GM12874 (cell line): ENCODE measurements at regions not wholly inside any gene's neighbourhood (a gene's known extent, or its start where the extent isn't known, plus 50 kb on each side); places are given as distances from the start of the nearest gene placed in this dataset.

Experiments
- TF ChIP-seq, protein P1 (sequence below): IDR thresholded peaks from 2 replicates; pipeline ENCODE4 v1.5.1; 2011; ENCODE audit warnings: low read depth, mild to moderate bottlenecking, control low read depth, low read length, moderate library complexity; ENCODE audit not compliant: insufficient read depth

DNA sequence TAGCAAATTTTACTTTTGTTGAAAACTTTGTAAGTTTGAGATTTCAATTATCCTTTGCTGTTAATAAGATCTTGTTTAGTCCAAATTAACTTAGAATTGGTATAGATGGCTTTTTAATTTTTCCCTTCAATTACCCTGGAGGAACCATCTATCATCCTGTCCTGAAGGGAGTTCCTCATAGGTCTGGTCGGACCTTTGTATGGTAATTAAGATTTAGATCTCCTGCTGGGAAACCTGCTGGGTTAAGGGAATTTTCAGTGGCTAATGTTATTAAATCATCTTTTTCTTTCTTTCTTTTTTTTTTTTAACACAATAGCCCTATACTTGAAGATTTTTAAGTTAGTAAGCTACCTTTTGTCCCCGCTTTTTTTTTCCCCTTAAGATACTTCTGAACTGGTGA, 63.0 kb upstream of the PRMT8 start:
- TF ChIP-seq, protein P1, sequence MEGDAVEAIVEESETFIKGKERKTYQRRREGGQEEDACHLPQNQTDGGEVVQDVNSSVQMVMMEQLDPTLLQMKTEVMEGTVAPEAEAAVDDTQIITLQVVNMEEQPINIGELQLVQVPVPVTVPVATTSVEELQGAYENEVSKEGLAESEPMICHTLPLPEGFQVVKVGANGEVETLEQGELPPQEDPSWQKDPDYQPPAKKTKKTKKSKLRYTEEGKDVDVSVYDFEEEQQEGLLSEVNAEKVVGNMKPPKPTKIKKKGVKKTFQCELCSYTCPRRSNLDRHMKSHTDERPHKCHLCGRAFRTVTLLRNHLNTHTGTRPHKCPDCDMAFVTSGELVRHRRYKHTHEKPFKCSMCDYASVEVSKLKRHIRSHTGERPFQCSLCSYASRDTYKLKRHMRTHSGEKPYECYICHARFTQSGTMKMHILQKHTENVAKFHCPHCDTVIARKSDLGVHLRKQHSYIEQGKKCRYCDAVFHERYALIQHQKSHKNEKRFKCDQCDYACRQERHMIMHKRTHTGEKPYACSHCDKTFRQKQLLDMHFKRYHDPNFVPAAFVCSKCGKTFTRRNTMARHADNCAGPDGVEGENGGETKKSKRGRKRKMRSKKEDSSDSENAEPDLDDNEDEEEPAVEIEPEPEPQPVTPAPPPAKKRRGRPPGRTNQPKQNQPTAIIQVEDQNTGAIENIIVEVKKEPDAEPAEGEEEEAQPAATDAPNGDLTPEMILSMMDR, result no peak

DNA sequence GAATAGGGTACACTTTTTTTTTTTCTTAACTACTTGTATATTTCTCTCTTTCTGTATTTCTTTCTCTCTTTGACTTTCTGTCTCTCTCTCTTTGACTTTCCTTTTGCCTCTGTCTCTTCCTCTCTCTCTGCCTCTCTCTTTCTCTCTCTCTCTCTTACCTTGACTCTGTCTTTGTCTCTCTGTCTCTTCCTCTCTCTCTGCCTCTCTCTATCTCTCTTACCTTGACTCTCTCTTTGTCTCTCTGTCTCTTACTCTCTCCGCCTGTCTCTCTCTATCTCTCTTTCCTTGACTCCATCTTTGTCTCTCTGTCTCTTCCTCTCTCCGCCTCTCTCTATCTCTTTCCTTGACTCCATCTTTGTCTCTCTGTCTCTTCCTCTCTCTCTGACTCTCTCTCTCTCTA, 62.4 kb upstream of the PRMT8 start:
- TF ChIP-seq, protein P1, result no peak

GRCh38 chr12:3431686-3432085, 59.3 kb upstream of the PRMT8 start:
- TF ChIP-seq, protein P1, result no peak

- TF ChIP-seq, protein P1, result no peak
Observed at GRCh38 chr12:3432176-3432742, 58.7 kb upstream of the PRMT8 start.

GRCh38 chr12:3432868-3433267, 58.1 kb upstream of the PRMT8 start:
- TF ChIP-seq, protein P1, result no peak

DNA sequence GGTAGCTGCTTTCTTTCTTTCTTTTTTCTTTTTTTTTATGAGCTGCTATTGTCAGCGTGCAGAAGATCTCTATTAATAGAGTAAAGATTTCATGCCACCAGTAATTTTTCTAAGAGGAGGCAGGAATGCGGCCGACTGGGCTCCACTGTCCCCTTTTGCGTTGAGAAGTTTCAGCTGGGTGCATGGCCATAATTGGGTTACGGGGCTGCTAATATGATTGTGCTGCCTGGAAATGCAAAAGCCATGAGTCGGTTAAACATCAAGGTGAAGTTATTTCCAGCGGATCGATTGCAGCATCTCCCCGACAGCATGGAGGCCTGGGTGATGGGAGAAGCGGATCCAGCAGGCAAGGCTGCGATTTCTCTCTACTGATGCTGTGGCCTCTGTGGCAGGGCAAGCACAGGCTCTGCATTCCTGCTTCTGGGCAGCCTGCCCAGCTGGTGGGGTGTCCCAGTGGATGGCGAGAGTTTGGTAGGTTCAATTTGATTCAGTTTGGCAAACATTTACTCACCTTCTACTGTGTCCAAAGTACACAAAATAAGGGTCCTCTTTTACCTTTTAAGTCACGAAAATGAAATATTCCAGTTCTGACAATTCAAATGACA, 54.4 kb upstream of the PRMT8 start:
- TF ChIP-seq, protein P1, result no peak

- TF ChIP-seq, protein P1, result no peak
Observed at GRCh38 chr12:3437986-3438385, 53.0 kb upstream of the PRMT8 start.
